ENCODE measurements at regions not wholly inside any gene's neighbourhood (a gene's known extent, or its start where the extent isn't known, plus 50 kb on each side); places are given as distances from the start of the nearest gene placed in this dataset.
"Not testable (repeated sequence)": the region's sequence is repeated elsewhere in the genome, so short reads cannot be mapped to it uniquely, and the experiment has no call there.

GRCh38 chr1:65650682-65651081 lies 142.0 kb upstream of the PDE4B start:
- no peaks in the 10 kb centered on the region for H3K27me3 ChIP-seq (ENCODE audit: insufficient read depth, low read depth)
- no peaks in the 10 kb centered on the region for H3K4me1 ChIP-seq (ENCODE audit: low read depth, poor library complexity, severe bottlenecking)
- TF ChIP-seq CTCF (conservative IDR thresholded peaks at IDR 0.05; ENCODE audit: low read depth, low read length) = no peak
- H3K79me2 ChIP-seq (ENCODE audit: insufficient read depth, low read depth) = no peaks in the 10 kb centered on the region
- H3K27ac ChIP-seq = no peak overlapping the region
- no peak overlapping the region for H3K4me2 ChIP-seq
- H3K4me3 ChIP-seq (IDR thresholded peaks at IDR 0.05; ENCODE audit: insufficient read depth, low read depth, low read length) = no peak overlapping the region
- no peaks in the 10 kb centered on the region for H3K36me3 ChIP-seq (ENCODE audit: insufficient read depth)
- no peak overlapping the region for H3K9ac ChIP-seq
- H2AFZ ChIP-seq (ENCODE audit: low read depth) = no peak overlapping the region
- H4K20me1 ChIP-seq (ENCODE audit: insufficient read depth) = no peaks in the 10 kb centered on the region

DNA sequence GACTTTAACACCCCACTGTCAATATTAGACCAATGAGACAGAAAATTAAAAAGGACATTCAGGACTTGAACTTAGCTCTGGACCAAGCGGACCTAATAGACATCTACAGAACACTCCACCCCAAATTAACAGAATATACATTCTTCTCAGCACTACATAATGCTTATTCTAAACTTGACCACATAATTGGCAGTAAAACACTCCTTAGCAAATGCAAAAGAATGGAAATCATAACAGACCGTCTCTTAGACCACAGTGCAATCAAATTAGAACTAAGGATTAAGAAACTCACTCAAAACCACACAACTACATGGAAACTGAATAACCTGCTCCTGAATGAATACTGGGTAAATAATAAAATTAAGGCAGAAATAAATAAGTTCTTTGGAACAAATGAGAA lies 138.2 kb upstream of the PDE4B start:
- not testable (repeated sequence) for H3K36me3 ChIP-seq (ENCODE audit: insufficient read depth); H3K79me2 ChIP-seq (ENCODE audit: insufficient read depth, low read depth); H3K4me3 ChIP-seq (IDR thresholded peaks at IDR 0.05; ENCODE audit: insufficient read depth, low read depth, low read length); H2AFZ ChIP-seq (ENCODE audit: low read depth); H3K4me1 ChIP-seq (ENCODE audit: low read depth, poor library complexity, severe bottlenecking); H3K4me2 ChIP-seq; H3K9ac ChIP-seq; H4K20me1 ChIP-seq (ENCODE audit: insufficient read depth); H3K27ac ChIP-seq; H3K27me3 ChIP-seq (ENCODE audit: insufficient read depth, low read depth)

GRCh38 chr1:65657609-65658008 lies 135.1 kb upstream of the PDE4B start:
- H3K27ac ChIP-seq; H3K4me2 ChIP-seq; H2AFZ ChIP-seq (ENCODE audit: low read depth); H3K4me1 ChIP-seq (ENCODE audit: low read depth, poor library complexity, severe bottlenecking); H3K4me3 ChIP-seq (IDR thresholded peaks at IDR 0.05; ENCODE audit: insufficient read depth, low read depth, low read length); H3K9ac ChIP-seq; H3K27me3 ChIP-seq (ENCODE audit: insufficient read depth, low read depth); H3K36me3 ChIP-seq (ENCODE audit: insufficient read depth); H3K79me2 ChIP-seq (ENCODE audit: insufficient read depth, low read depth); H4K20me1 ChIP-seq (ENCODE audit: insufficient read depth): not testable (repeated sequence)

DNA sequence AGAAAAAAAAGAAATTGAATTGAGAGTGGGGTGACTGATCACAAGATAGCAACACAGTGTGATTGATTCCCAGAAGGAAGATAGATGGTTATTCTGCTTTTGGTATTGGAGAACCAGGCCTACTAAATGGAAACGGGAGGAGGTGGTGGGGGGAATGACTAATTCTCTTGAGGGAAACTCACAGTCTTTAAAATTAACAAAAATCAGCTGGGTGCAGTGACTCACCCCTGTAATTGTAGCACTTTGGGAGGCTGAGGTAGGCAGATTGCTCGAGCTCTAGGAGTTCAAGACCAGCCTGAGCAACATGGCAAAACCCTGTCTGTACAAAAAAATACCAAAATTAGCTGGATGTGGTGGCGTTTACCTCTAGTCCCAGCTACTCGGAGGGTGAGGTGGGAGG lies 134.6 kb upstream of the PDE4B start:
- Histone ChIP-seq H3K4me2 (no peak overlapping the region), H3K9ac (no peak overlapping the region), H3K4me1 (ENCODE audit: low read depth, poor library complexity, severe bottlenecking) (no peaks in the 10 kb centered on the region), H3K4me3 (IDR thresholded peaks at IDR 0.05; ENCODE audit: insufficient read depth, low read depth, low read length) (no peak overlapping the region), H3K27me3 (ENCODE audit: insufficient read depth, low read depth) (no peaks in the 10 kb centered on the region), H3K27ac (no peak overlapping the region), H2AFZ (ENCODE audit: low read depth) (no peak overlapping the region), H4K20me1 (ENCODE audit: insufficient read depth) (no peaks in the 10 kb centered on the region), H3K36me3 (ENCODE audit: insufficient read depth) (no peaks in the 10 kb centered on the region), H3K79me2 (ENCODE audit: insufficient read depth, low read depth) (no peaks in the 10 kb centered on the region)
- no peak for TF ChIP-seq CTCF (conservative IDR thresholded peaks at IDR 0.05; ENCODE audit: low read depth, low read length)

- Histone ChIP-seq H2AFZ (ENCODE audit: low read depth) (no peak overlapping the region), H3K4me1 (ENCODE audit: low read depth, poor library complexity, severe bottlenecking) (no peaks in the 10 kb centered on the region), H3K36me3 (ENCODE audit: insufficient read depth) (no peaks in the 10 kb centered on the region), H4K20me1 (ENCODE audit: insufficient read depth) (no peaks in the 10 kb centered on the region), H3K4me2 (no peak overlapping the region), H3K9ac (no peak overlapping the region), H3K79me2 (ENCODE audit: insufficient read depth, low read depth) (no peaks in the 10 kb centered on the region), H3K27me3 (ENCODE audit: insufficient read depth, low read depth) (no peaks in the 10 kb centered on the region), H3K27ac (no peak overlapping the region), H3K4me3 (IDR thresholded peaks at IDR 0.05; ENCODE audit: insufficient read depth, low read depth, low read length) (no peak overlapping the region)
- TF ChIP-seq CTCF (conservative IDR thresholded peaks at IDR 0.05; ENCODE audit: low read depth, low read length) = no peak
Observed at GRCh38 chr1:65668368-65668767, 124.3 kb upstream of the PDE4B start.
